ENCODE measurements at regions not wholly inside any gene's neighbourhood (a gene's known extent, or its start where the extent isn't known, plus 50 kb on each side); places are given as distances from the start of the nearest gene placed in this dataset.

DNA sequence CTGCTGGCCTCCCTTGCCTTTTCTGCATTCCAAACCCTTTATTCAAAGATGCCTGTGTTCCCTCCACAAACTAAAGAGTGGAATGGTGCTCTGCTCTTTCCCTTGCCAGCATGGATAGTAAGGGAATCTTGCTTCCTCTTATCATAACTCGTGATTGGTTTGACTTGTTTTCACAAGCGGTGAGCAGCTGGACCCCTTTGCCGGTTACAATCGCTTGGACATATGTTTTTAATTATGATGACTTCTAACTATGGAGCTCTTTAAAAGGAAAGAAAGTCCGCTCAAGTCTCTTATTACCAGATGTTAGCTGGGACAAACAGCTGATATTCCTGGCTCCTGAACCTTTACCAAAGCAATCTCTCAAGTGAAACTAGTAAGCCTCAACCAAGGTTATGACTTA lies 1094.7 kb downstream of the UQCRFS1 start:
- TF ChIP-seq, protein P1, sequence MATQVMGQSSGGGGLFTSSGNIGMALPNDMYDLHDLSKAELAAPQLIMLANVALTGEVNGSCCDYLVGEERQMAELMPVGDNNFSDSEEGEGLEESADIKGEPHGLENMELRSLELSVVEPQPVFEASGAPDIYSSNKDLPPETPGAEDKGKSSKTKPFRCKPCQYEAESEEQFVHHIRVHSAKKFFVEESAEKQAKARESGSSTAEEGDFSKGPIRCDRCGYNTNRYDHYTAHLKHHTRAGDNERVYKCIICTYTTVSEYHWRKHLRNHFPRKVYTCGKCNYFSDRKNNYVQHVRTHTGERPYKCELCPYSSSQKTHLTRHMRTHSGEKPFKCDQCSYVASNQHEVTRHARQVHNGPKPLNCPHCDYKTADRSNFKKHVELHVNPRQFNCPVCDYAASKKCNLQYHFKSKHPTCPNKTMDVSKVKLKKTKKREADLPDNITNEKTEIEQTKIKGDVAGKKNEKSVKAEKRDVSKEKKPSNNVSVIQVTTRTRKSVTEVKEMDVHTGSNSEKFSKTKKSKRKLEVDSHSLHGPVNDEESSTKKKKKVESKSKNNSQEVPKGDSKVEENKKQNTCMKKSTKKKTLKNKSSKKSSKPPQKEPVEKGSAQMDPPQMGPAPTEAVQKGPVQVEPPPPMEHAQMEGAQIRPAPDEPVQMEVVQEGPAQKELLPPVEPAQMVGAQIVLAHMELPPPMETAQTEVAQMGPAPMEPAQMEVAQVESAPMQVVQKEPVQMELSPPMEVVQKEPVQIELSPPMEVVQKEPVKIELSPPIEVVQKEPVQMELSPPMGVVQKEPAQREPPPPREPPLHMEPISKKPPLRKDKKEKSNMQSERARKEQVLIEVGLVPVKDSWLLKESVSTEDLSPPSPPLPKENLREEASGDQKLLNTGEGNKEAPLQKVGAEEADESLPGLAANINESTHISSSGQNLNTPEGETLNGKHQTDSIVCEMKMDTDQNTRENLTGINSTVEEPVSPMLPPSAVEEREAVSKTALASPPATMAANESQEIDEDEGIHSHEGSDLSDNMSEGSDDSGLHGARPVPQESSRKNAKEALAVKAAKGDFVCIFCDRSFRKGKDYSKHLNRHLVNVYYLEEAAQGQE (IDR thresholded peaks at IDR 0.05; ENCODE audit: low read depth) = no peak
- TF ChIP-seq EGR1 (IDR thresholded peaks at IDR 0.05) = no peak
- TF ChIP-seq, protein P2, sequence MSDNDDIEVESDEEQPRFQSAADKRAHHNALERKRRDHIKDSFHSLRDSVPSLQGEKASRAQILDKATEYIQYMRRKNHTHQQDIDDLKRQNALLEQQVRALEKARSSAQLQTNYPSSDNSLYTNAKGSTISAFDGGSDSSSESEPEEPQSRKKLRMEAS (IDR thresholded peaks at IDR 0.05) = no peak

Data from Ishikawa (cell line).